NCI-H146 treated with DMSO at 0.1 percent for 48 hours (cell line): ENCODE measurements at regions not wholly inside any gene's neighbourhood (a gene's known extent, or its start where the extent isn't known, plus 50 kb on each side); places are given as distances from the start of the nearest gene placed in this dataset.
"Not testable (repeated sequence)": the region's sequence is repeated elsewhere in the genome, so short reads cannot be mapped to it uniquely, and the experiment has no call there.

Experiments
- DNase-seq: peaks from one replicate; lab custom pipeline; 2025; ENCODE audit not compliant: unreplicated experiment; lab: John Stamatoyannopoulos, UW

GRCh38 chr16:21514474-21514840, 84.9 kb upstream of the METTL9 start:
- DNase-seq: not testable (repeated sequence)

GRCh38 chr16:21516705-21517040, 82.7 kb upstream of the METTL9 start:
- not testable (repeated sequence) for DNase-seq

GRCh38 chr16:21517263-21517662, 82.1 kb upstream of the METTL9 start:
- DNase-seq: not testable (repeated sequence)

- DNase-seq: not testable (repeated sequence)
Measured at GRCh38 chr16:21519361-21520133, 79.8 kb upstream of the METTL9 start.

- DNase-seq: peak; percentile 74
Measured at GRCh38 chr16:21520134-21521047, 79.0 kb upstream of the METTL9 start.

GRCh38 chr16:21521048-21521389, 78.4 kb upstream of the METTL9 start:
- DNase-seq: not testable (repeated sequence)

- DNase-seq: peak; percentile 64
Measured at GRCh38 chr16:21521390-21522143, 77.8 kb upstream of the METTL9 start.

GRCh38 chr16:21522846-21523245, 76.5 kb upstream of the METTL9 start:
- not testable (repeated sequence) for DNase-seq

- no peak for DNase-seq
Measured at GRCh38 chr16:21523411-21524067, 75.8 kb upstream of the METTL9 start.

GRCh38 chr16:21524068-21524751, 75.2 kb upstream of the METTL9 start:
- DNase-seq: no peak

- DNase-seq: not testable (repeated sequence)
Measured at GRCh38 chr16:21524752-21525028, 74.7 kb upstream of the METTL9 start.

- not testable (repeated sequence) for DNase-seq
Measured at GRCh38 chr16:21525029-21525895, 74.1 kb upstream of the METTL9 start.

GRCh38 chr16:21525956-21526922, 73.1 kb upstream of the METTL9 start:
- not testable (repeated sequence) for DNase-seq

GRCh38 chr16:21526923-21527807, 72.2 kb upstream of the METTL9 start:
- no peak for DNase-seq

GRCh38 chr16:21529060-21529658, 70.2 kb upstream of the METTL9 start:
- DNase-seq: not testable (repeated sequence)

GRCh38 chr16:21530729-21531383, 68.5 kb upstream of the METTL9 start:
- DNase-seq: not testable (repeated sequence)

GRCh38 chr16:21532996-21533395, 66.4 kb upstream of the METTL9 start:
- not testable (repeated sequence) for DNase-seq
